Sigmoid colon (tissue), 6 donors: ENCODE measurements at regions not wholly inside any gene's neighbourhood (a gene's known extent, or its start where the extent isn't known, plus 50 kb on each side); places are given as distances from the start of the nearest gene placed in this dataset.

Experiments used
- DNase-seq: peaks from one replicate; pipeline ENCODE4 v3.0.0-alpha.2; 2019
- H3K27ac ChIP-seq, 4 donors: fragments of 200-600 bp; sonication (generic); one replicate each; pipeline ENCODE4 v1.5.1; 2016 to 2019; ENCODE audit warnings: mild to moderate bottlenecking in 1 of 4
- H3K27me3 ChIP-seq, 3 donors: fragments of 200-600 bp; sonication (generic); one replicate each; pipeline ENCODE4 v1.5.1; 2019; ENCODE audit warnings: mild to moderate bottlenecking in 1 of 3
- H3K36me3 ChIP-seq, 4 donors: fragments of 200-600 bp; sonication (generic); one replicate each; pipeline ENCODE4 v1.5.1; 2016 to 2019
- H3K4me1 ChIP-seq, 4 donors: fragments of 200-600 bp; sonication (generic); one replicate each; pipeline ENCODE4 v1.5.1; 2017 to 2019
- H3K4me3 ChIP-seq, 4 donors: fragments of 200-600 bp; sonication (generic); one replicate each; pipeline ENCODE4 v1.5.1; 2017 to 2019; ENCODE audit warnings: mild to moderate bottlenecking in 2 of 4, moderate library complexity in 1 of 4
- H3K9me3 ChIP-seq, 4 donors: fragments of 200-600 bp in 3 of 4; sonication (generic) in 3 of 4; one replicate each; pipeline versions ENCODE4 v1.5.1 to v1.6.1; 2013 to 2019
- EP300 ChIP-seq, 4 donors: sonication (generic); formaldehyde crosslinking; IDR thresholded peaks; one replicate each; pipeline ENCODE4 v1.6.1; 2017; ENCODE audit warnings: antibody characterized with exemption in 4 of 4
- POLR2A ChIP-seq, 2 donors: fragments of 450-650 bp; IDR thresholded peaks; one replicate each; pipeline ENCODE4 v1.6.1; 2016; ENCODE audit warnings: antibody characterized with exemption in 2 of 2, mild to moderate bottlenecking in 2 of 2, moderate library complexity in 2 of 2
- POLR2AphosphoS5 ChIP-seq, 4 donors: sonication (generic); formaldehyde crosslinking; IDR thresholded peaks; one replicate each; pipeline ENCODE4 v1.6.1; 2017; ENCODE audit warnings: antibody characterized with exemption in 4 of 4
- WGBS, 2 donors: extraction: QIAGEN DNeasy Blood & Tissue Kit; methylation state at CpG; one replicate each; pipeline ENCODE4 v1.1.7; 2013; 5-methylcytosine and 5-hydroxymethylcytosine counted together
- intact Hi-C: fragments of 100-400 bp; cut with DNase I; formaldehyde crosslinking; loops from one replicate; pipeline ENCODE4 v1.15.1; 2023
- TF ChIP-seq, protein P1 (sequence below), 4 experiments: fragments of 450-650 bp in 3 of 4; fragments of 200-600 bp in 1 of 4; IDR thresholded peaks; one replicate each; pipeline ENCODE4 v1.5.1; 2016 to 2019; ENCODE audit warnings: antibody characterized with exemption in 4 of 4, mild to moderate bottlenecking in 3 of 4, moderate library complexity in 2 of 4
- donor health status: healthy with polysubstance abuse.
- donor health status: healthy.

DNA sequence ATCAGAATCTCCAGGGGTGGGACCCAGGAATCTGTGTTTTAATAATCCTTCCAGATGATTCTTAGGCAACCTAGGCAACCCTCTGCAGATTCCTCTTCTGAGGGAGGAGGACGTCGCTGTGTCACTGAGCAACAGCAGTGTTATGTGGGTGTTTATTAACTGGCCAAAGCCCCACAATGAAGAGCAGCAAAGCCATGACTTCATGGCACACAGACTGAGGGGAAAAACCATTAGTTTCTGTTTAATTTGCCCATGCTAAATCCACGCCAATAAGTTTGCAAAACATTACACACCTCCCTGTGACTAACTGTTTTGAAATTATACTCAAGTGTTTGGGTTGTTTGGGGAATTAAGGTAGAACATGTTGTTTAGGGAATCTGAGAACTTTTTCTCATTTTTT, 83.7 kb upstream of the TMED7 start:
- Histone ChIP-seq H3K4me3 (no peak overlapping the region), H3K27me3 (no peaks in the 10 kb centered on the region), H3K27ac (no peak overlapping the region), H3K4me1 (no peaks in the 10 kb centered on the region), H3K9me3 (no peaks in the 10 kb centered on the region), H3K36me3 (no peaks in the 10 kb centered on the region)
- WGBS, 2 donors, result 60 to 68% methylated on average over 3 of the region's 3 CpGs
- TF ChIP-seq POLR2AphosphoS5 (IDR thresholded peaks at IDR 0.05) (no peak), EP300 (IDR thresholded peaks at IDR 0.05) (no peak)
- TF ChIP-seq, protein P1, sequence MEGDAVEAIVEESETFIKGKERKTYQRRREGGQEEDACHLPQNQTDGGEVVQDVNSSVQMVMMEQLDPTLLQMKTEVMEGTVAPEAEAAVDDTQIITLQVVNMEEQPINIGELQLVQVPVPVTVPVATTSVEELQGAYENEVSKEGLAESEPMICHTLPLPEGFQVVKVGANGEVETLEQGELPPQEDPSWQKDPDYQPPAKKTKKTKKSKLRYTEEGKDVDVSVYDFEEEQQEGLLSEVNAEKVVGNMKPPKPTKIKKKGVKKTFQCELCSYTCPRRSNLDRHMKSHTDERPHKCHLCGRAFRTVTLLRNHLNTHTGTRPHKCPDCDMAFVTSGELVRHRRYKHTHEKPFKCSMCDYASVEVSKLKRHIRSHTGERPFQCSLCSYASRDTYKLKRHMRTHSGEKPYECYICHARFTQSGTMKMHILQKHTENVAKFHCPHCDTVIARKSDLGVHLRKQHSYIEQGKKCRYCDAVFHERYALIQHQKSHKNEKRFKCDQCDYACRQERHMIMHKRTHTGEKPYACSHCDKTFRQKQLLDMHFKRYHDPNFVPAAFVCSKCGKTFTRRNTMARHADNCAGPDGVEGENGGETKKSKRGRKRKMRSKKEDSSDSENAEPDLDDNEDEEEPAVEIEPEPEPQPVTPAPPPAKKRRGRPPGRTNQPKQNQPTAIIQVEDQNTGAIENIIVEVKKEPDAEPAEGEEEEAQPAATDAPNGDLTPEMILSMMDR (IDR thresholded peaks at IDR 0.05), result no peak
- DNase-seq, result no peak
- intact Hi-C loops, result no loop called here

DNA sequence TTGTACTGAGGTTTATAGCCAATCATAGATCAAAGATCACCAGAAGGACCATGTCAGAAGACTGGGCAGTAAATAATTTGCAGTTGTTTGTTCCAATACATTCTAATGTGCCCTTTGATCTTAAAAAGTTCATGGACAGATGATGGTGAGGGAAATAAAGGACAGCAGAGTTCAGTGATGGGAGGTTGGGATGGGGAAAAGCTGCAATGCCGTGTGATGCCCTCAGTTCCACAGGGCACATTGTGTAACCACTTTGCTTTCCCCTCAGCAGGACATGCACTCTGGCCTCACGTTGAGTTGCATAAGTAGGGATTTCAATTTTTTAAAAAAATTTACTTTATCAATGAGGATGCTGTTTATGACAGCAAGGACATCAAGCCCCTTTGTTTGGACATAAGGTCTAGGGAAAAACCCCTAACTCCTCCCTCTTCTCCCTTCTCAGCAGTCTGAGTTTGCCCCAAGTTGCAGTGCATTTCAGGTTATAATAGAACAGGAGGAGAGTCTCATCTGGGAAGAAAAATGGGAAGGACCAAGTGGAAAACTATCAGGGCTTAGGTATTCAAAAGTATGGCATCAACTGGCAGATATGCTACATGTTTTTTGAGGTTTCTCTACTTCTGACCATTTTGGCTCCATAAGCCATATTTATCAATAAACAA, 83.1 kb upstream of the TMED7 start:
- WGBS, 2 donors, result 67 to 80% methylated on average over 2 of the region's 2 CpGs
- no peaks in the 10 kb centered on the region for H3K4me1 ChIP-seq
- no peaks in the 10 kb centered on the region for H3K36me3 ChIP-seq
- no peaks in the 10 kb centered on the region for H3K9me3 ChIP-seq
- intact Hi-C loops, result no loop called here
- TF ChIP-seq, protein P1 (IDR thresholded peaks at IDR 0.05), result no peak
- TF ChIP-seq POLR2AphosphoS5 (IDR thresholded peaks at IDR 0.05) (no peak), EP300 (IDR thresholded peaks at IDR 0.05) (no peak), POLR2A (IDR thresholded peaks at IDR 0.05) (no peak)
- H3K4me3 ChIP-seq, result no peak overlapping the region
- no peaks in the 10 kb centered on the region for H3K27me3 ChIP-seq
- H3K27ac ChIP-seq, result no peak overlapping the region
- no peak for DNase-seq

DNA sequence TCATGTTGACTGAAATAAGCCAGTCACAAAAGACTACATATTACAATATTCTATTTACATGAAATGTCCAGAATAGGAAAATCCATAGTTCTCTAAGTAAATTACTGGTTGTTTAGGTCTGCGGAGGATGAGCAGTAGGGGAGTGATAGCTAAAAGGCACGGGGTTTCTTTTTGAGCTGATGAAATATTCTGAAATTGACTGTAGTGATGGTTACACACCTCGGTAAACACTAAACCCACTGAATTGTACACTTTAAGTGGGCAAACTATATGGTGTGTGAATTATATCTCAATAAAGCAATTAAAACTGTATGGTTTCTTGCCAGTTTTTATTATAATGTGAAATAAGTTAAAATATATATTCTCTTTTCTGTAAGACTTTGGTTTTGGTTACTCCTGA, 77.7 kb upstream of the TMED7 start:
- no peaks in the 10 kb centered on the region for H3K27me3 ChIP-seq
- TF ChIP-seq EP300 (IDR thresholded peaks at IDR 0.05) (no peak), POLR2A (IDR thresholded peaks at IDR 0.05) (no peak), POLR2AphosphoS5 (IDR thresholded peaks at IDR 0.05) (no peak)
- TF ChIP-seq, protein P1 (IDR thresholded peaks at IDR 0.05), result no peak
- no peak overlapping the region for H3K27ac ChIP-seq
- DNase-seq, result no peak
- intact Hi-C loops, result no loop called here
- H3K4me1 ChIP-seq, result no peaks in the 10 kb centered on the region
- no peaks in the 10 kb centered on the region for H3K9me3 ChIP-seq
- no peaks in the 10 kb centered on the region for H3K36me3 ChIP-seq
- H3K4me3 ChIP-seq, result no peak overlapping the region
- WGBS, 2 donors, result 62 to 85% methylated on average over 3 of the region's 3 CpGs

DNA sequence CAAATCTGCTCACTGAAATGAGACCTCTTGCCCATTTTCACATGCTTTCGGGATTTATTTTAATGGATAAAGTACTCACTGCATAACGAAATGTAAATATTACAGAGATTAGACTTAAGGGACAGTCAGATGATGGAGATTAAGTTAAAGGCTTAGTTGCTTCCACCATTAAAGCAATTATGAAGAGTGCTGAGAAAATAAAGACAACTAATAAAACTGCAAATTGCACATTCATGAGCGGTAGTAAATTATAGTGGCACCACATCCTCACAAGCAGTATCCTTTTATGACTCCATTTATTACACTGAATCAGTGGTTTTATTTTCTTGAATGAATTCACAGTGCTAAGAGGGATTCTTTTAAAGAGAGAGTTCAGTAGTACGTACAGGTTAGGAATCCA, 76.2 kb upstream of the TMED7 start:
- H3K4me1 ChIP-seq, result no peaks in the 10 kb centered on the region
- H3K36me3 ChIP-seq, result no peaks in the 10 kb centered on the region
- no peak overlapping the region for H3K4me3 ChIP-seq
- no peak for TF ChIP-seq POLR2A (IDR thresholded peaks at IDR 0.05)
- no peak for TF ChIP-seq EP300 (IDR thresholded peaks at IDR 0.05)
- TF ChIP-seq POLR2AphosphoS5 (IDR thresholded peaks at IDR 0.05), result no peak
- TF ChIP-seq, protein P1 (IDR thresholded peaks at IDR 0.05), result no peak
- H3K27ac ChIP-seq, result no peak overlapping the region
- intact Hi-C loops, result no loop called here
- DNase-seq, result no peak
- no peaks in the 10 kb centered on the region for H3K27me3 ChIP-seq
- H3K9me3 ChIP-seq, result no peaks in the 10 kb centered on the region
- WGBS, 2 donors, result 12 to 59% methylated on average over 4 of the region's 4 CpGs

DNA sequence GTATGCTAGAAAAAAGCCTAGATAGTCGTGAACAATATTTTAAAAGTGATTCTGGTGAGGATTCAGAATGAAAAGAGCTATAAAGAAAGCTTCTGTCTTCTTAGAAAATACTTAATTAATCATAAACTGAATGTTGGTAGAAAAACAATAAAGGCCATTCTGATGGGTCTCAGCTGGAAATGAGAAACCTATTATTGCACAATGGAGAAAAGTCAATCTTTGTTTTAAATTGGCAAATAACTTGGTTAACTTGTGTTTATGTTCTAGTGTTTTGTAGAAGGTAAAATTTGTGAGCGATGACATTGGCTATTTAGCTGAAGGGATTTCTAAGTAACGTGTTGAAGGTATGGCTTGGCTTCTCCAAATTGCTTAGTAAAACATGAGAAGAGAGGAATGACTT, 74.1 kb upstream of the TMED7 start:
- Histone ChIP-seq H3K27ac (no peak overlapping the region), H3K36me3 (no peaks in the 10 kb centered on the region), H3K27me3 (no peaks in the 10 kb centered on the region), H3K4me3 (no peak overlapping the region), H3K4me1 (no peaks in the 10 kb centered on the region), H3K9me3 (no peaks in the 10 kb centered on the region)
- WGBS, 2 donors, result 83% methylated on average over 3 of the region's 3 CpGs
- DNase-seq, result no peak
- intact Hi-C loops, result no loop called here
- TF ChIP-seq, protein P1 (IDR thresholded peaks at IDR 0.05), result no peak
- TF ChIP-seq POLR2AphosphoS5 (IDR thresholded peaks at IDR 0.05) (no peak), POLR2A (IDR thresholded peaks at IDR 0.05) (no peak)
